ENCODE measurements at regions not wholly inside any gene's neighbourhood (a gene's known extent, or its start where the extent isn't known, plus 50 kb on each side); places are given as distances from the start of the nearest gene placed in this dataset.

GRCh38 chr4:83850435-83850834, 314.5 kb downstream of the GPAT3 start:
- TF ChIP-seq, protein P1, sequence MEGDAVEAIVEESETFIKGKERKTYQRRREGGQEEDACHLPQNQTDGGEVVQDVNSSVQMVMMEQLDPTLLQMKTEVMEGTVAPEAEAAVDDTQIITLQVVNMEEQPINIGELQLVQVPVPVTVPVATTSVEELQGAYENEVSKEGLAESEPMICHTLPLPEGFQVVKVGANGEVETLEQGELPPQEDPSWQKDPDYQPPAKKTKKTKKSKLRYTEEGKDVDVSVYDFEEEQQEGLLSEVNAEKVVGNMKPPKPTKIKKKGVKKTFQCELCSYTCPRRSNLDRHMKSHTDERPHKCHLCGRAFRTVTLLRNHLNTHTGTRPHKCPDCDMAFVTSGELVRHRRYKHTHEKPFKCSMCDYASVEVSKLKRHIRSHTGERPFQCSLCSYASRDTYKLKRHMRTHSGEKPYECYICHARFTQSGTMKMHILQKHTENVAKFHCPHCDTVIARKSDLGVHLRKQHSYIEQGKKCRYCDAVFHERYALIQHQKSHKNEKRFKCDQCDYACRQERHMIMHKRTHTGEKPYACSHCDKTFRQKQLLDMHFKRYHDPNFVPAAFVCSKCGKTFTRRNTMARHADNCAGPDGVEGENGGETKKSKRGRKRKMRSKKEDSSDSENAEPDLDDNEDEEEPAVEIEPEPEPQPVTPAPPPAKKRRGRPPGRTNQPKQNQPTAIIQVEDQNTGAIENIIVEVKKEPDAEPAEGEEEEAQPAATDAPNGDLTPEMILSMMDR (IDR thresholded peaks at IDR 0.05; ENCODE audit: insufficient read depth, low read length, poor library complexity, severe bottlenecking), result no peak

DNA sequence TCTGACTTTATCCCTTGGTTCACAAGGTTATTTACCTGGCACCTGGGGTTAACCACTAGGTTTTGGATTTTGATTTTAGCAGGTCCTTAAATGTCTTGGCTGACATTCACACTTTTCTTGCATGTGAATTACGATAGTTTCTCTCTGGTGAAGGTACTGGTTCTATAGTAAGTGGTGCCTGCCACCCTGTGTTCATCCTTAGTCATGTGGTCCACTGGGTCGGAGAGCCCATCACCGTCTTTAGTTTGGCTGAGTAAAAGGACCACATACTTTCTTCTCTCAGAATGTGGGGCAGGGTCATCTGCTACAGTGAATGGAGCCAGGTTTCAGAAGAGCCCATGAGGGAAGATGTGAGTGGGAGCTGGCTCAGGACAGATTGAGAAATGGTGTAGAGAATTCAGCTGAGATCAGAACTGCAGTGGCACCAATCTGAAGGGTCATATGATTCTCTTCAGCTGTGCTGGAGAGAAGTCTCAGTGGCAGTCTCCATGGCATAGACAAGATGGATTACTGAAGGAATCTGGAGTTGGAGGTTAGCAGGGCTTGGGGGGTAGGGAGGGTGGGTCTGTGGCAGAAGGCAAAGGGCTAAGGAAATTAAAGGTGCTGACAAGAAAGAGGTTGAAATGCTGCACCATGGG, 310.4 kb downstream of the GPAT3 start:
- H3K36me3 ChIP-seq (ENCODE audit: control insufficient read depth, insufficient read depth, low read length), result no peaks in the 10 kb centered on the region
- no peak for DNase-seq (ENCODE audit: extremely low read depth, insufficient read length)
- H3K27me3 ChIP-seq (replicated peaks; ENCODE audit: control insufficient read depth, insufficient read depth, low read length), result no peaks in the 10 kb centered on the region
- TF ChIP-seq, protein P1 (IDR thresholded peaks at IDR 0.05; ENCODE audit: insufficient read depth, low read length, poor library complexity, severe bottlenecking), result no peak
- H3K4me3 ChIP-seq (replicated peaks; ENCODE audit: low read depth, low read length), result no peak overlapping the region

More at GRCh38 chr4:83850435-83850834, 314.5 kb downstream of the GPAT3 start:
- no peak overlapping the region for H3K4me3 ChIP-seq (replicated peaks; ENCODE audit: low read depth, low read length)
- no peak for DNase-seq (ENCODE audit: extremely low read depth, insufficient read length)
- H3K36me3 ChIP-seq (ENCODE audit: control insufficient read depth, insufficient read depth, low read length), result no peaks in the 10 kb centered on the region
- no peaks in the 10 kb centered on the region for H3K27me3 ChIP-seq (replicated peaks; ENCODE audit: control insufficient read depth, insufficient read depth, low read length)

DNA sequence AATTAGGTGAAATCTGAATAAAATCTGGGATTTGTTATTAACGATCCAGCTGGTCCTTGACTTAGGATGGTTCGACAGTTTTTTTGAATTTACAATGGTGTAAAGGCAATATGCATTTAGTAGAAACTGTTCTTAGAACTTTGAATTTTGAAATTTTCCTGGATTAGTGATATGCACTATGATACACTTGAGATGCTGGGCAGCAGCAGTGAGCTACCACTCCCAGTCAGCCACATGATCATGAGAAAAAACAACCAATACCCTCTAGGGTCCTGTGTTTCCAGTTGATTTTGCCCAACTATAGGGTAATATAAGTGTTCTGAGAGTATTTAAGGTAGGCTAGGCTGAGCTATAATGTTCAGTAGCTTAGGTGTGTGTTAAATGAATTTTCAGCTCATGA, 303.7 kb downstream of the GPAT3 start:
- no peak for DNase-seq (ENCODE audit: extremely low read depth, insufficient read length)
- TF ChIP-seq, protein P1 (IDR thresholded peaks at IDR 0.05; ENCODE audit: insufficient read depth, low read length, poor library complexity, severe bottlenecking), result no peak
- Histone ChIP-seq H3K4me3 (replicated peaks; ENCODE audit: low read depth, low read length) (no peak overlapping the region), H3K36me3 (ENCODE audit: control insufficient read depth, insufficient read depth, low read length) (no peaks in the 10 kb centered on the region), H3K27me3 (replicated peaks; ENCODE audit: control insufficient read depth, insufficient read depth, low read length) (no peaks in the 10 kb centered on the region)

DNA sequence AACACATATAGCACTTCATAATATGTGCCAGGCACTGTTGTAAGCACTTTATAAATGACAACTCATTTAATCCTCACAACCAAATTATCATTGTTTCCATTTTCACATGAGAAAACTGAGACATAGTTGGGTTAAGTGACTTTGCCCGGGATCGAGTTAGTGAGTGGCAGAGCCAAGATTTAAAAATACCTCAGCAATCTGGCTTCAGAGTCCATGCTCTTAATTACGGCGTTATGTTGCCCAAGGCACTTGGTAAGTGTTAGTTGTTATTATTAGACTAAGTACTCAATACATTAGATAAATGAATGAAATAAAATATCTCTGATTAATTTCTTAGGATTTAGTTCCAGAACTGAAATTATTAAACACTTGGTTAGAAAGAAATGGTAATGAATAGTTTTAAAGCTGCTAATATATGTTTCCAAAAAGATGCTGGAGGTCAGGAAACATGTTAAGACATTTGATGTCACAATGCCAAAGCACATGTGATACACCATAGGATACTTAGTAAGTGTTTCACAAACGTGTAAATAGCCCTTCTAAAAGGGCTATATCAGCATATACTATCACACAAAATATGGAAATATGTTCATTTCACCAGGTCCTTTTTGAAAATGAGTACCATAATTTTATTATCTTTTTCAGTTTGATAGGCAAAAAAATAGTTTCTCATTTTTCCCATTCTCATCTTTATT, 301.9 kb downstream of the GPAT3 start:
- Histone ChIP-seq H3K27me3 (replicated peaks; ENCODE audit: control insufficient read depth, insufficient read depth, low read length) (no peaks in the 10 kb centered on the region), H3K4me3 (replicated peaks; ENCODE audit: low read depth, low read length) (no peak overlapping the region), H3K36me3 (ENCODE audit: control insufficient read depth, insufficient read depth, low read length) (no peaks in the 10 kb centered on the region)
- TF ChIP-seq, protein P1 (IDR thresholded peaks at IDR 0.05; ENCODE audit: insufficient read depth, low read length, poor library complexity, severe bottlenecking), result no peak
- DNase-seq (ENCODE audit: extremely low read depth, insufficient read length), result no peak

GRCh38 chr4:83833920-83834319, 298.0 kb downstream of the GPAT3 start:
- DNase-seq (ENCODE audit: extremely low read depth, insufficient read length), result no peak
- Histone ChIP-seq H3K27me3 (replicated peaks; ENCODE audit: control insufficient read depth, insufficient read depth, low read length) (no peaks in the 10 kb centered on the region; the same call in 1 of the 2 replicates), H3K36me3 (ENCODE audit: control insufficient read depth, insufficient read depth, low read length) (no peaks in the 10 kb centered on the region), H3K4me3 (replicated peaks; ENCODE audit: low read depth, low read length) (no peak overlapping the region)
- TF ChIP-seq, protein P1 (IDR thresholded peaks at IDR 0.05; ENCODE audit: insufficient read depth, low read length, poor library complexity, severe bottlenecking), result no peak
